WTC11 (cell line): ENCODE measurements at regions not wholly inside any gene's neighbourhood (a gene's known extent, or its start where the extent isn't known, plus 50 kb on each side); places are given as distances from the start of the nearest gene placed in this dataset.

Experiments
- ATAC-seq: fragments of 200-7000 bp; cut with Tn5 transposase; 2 replicates; pipeline ENCODE4 v1.10.0; 2021; ENCODE audit warnings: mild to moderate bottlenecking, moderate library complexity
- CTCF ChIA-PET: fragments of 300-600 bp; sonication (Branson Sonifier 250); formaldehyde crosslinking; loops from one replicate; lab custom pipeline; 2021; ENCODE audit warnings: antibody characterized with exemption; lab: Charles Lee
- POLR2A ChIA-PET: fragments of 350-600 bp; sonication (Branson Sonifier 250); formaldehyde crosslinking; loops from one replicate; lab custom pipeline; 2021; ENCODE audit warnings: antibody characterized with exemption; lab: Charles Lee
- DNase-seq: peaks from one replicate; pipeline ENCODE4 v3.0.0; 2021; ENCODE audit warnings: low spot score
- H3K27ac Mint-ChIP-seq: 2 replicates; pipeline ENCODE4 v1.8.0; 2021; ENCODE audit warnings: mixed read lengths
- H3K27me3 Mint-ChIP-seq: 2 replicates; pipeline ENCODE4 v1.8.0; 2021; ENCODE audit warnings: low read depth, mild to moderate bottlenecking, moderate library complexity, mixed read lengths
- H3K36me3 Mint-ChIP-seq: 2 replicates; pipeline ENCODE4 v1.8.0; 2021; ENCODE audit warnings: mixed read lengths
- H3K4me1 Mint-ChIP-seq: 2 replicates; pipeline ENCODE4 v1.8.0; 2022; ENCODE audit warnings: mixed read lengths
- H3K4me3 Mint-ChIP-seq: 2 replicates; pipeline ENCODE4 v1.8.0; 2021; ENCODE audit warnings: mild to moderate bottlenecking, moderate library complexity, mixed read lengths
- H3K9me3 Mint-ChIP-seq: 2 replicates; pipeline ENCODE4 v1.8.0; 2021; ENCODE audit warnings: mixed read lengths
- AR ChIP-seq: fragments of 250-450 bp; sonication (Bioruptor Pico); IDR thresholded peaks from 2 replicates; pipeline ENCODE4 v1.9.0; 2021; ENCODE audit warnings: mild to moderate bottlenecking
- ATF1 ChIP-seq: sonication (generic); formaldehyde crosslinking; IDR thresholded peaks from 2 replicates; pipeline ENCODE4 v1.8.1; 2023; ENCODE audit warnings: mild to moderate bottlenecking, moderate library complexity, missing genetic modification reagents
- CDX4 ChIP-seq: fragments of 250-450 bp; sonication (Bioruptor Pico); IDR thresholded peaks from 2 replicates; pipeline ENCODE4 v1.9.0; 2021; ENCODE audit warnings: moderate library complexity, mild to moderate bottlenecking, inconsistent platforms, borderline replicate concordance
- GRHL2 ChIP-seq: fragments of 250-450 bp; sonication (Bioruptor Pico); IDR thresholded peaks from 2 replicates; pipeline ENCODE4 v1.8.0; 2022; ENCODE audit warnings: mild to moderate bottlenecking, moderate library complexity; ENCODE audit not compliant: insufficient replicate concordance, severe bottlenecking
- GTF2I ChIP-seq: fragments of 250-450 bp; sonication (Bioruptor Pico); conservative IDR thresholded peaks from 2 replicates; pipeline ENCODE4 v1.4.0; 2021; ENCODE audit warnings: mild to moderate bottlenecking
- IRF2 ChIP-seq: sonication (generic); formaldehyde crosslinking; IDR thresholded peaks from 2 replicates; pipeline ENCODE4 v1.8.0; 2022; ENCODE audit warnings: low read depth, missing genetic modification reagents, borderline replicate concordance
- JAZF1 ChIP-seq: fragments of 250-450 bp; sonication (Bioruptor Pico); IDR thresholded peaks from 2 replicates; pipeline ENCODE4 v1.9.0; 2021; ENCODE audit warnings: moderate library complexity, mild to moderate bottlenecking, inconsistent platforms
- KAT7 ChIP-seq: sonication (generic); formaldehyde crosslinking; IDR thresholded peaks from 2 replicates; pipeline ENCODE4 v1.8.1; 2023; ENCODE audit warnings: missing genetic modification reagents, mild to moderate bottlenecking, borderline replicate concordance
- MLX ChIP-seq: sonication (generic); formaldehyde crosslinking; IDR thresholded peaks from 2 replicates; pipeline ENCODE4 v1.8.1; 2023; ENCODE audit warnings: mild to moderate bottlenecking, missing genetic modification reagents, moderate library complexity
- NFYB ChIP-seq: sonication (generic); formaldehyde crosslinking; conservative IDR thresholded peaks from 2 replicates; pipeline ENCODE4 v1.8.0; 2022; ENCODE audit warnings: low read depth, missing genetic modification reagents
- NR3C1 ChIP-seq: sonication (generic); formaldehyde crosslinking; conservative IDR thresholded peaks from 2 replicates; pipeline ENCODE4 v1.8.1; 2023; ENCODE audit warnings: low read depth, mild to moderate bottlenecking, missing genetic modification reagents
- RELA ChIP-seq: sonication (generic); formaldehyde crosslinking; IDR thresholded peaks from 2 replicates; pipeline ENCODE4 v1.8.1; 2022; ENCODE audit warnings: missing genetic modification reagents, mild to moderate bottlenecking, borderline replicate concordance
- SMAD4 ChIP-seq: sonication (generic); formaldehyde crosslinking; IDR thresholded peaks from 2 replicates; pipeline ENCODE4 v1.8.0; 2022; ENCODE audit warnings: mild to moderate bottlenecking, missing genetic modification reagents
- STAT6 ChIP-seq: sonication (generic); formaldehyde crosslinking; conservative IDR thresholded peaks from 2 replicates; pipeline ENCODE4 v1.8.1; 2023; ENCODE audit warnings: mild to moderate bottlenecking, low read depth, missing genetic modification reagents, moderate library complexity
- TEAD1 ChIP-seq: sonication (generic); formaldehyde crosslinking; IDR thresholded peaks from 2 replicates; pipeline ENCODE4 v1.8.0; 2022; ENCODE audit warnings: mild to moderate bottlenecking, missing genetic modification reagents
- ZNF138 ChIP-seq: sonication (generic); formaldehyde crosslinking; conservative IDR thresholded peaks from 2 replicates; pipeline ENCODE4 v1.8.1; 2022; ENCODE audit warnings: mild to moderate bottlenecking, moderate library complexity, missing genetic modification reagents
- ZNF263 ChIP-seq: sonication (generic); formaldehyde crosslinking; IDR thresholded peaks from 2 replicates; pipeline ENCODE4 v1.8.1; 2022; ENCODE audit warnings: low read depth, mild to moderate bottlenecking, moderate library complexity, missing genetic modification reagents
- ZNF416 ChIP-seq: fragments of 250-450 bp; sonication (Bioruptor Pico); IDR thresholded peaks from 2 replicates; pipeline ENCODE4 v1.9.0; 2021; ENCODE audit warnings: mild to moderate bottlenecking, inconsistent platforms
- TF ChIP-seq, protein P1 (sequence below): sonication (generic); formaldehyde crosslinking; IDR thresholded peaks from 2 replicates; pipeline ENCODE4 v1.8.0; 2022; ENCODE audit warnings: mild to moderate bottlenecking, missing genetic modification reagents
- TF ChIP-seq, protein P2 (sequence below): fragments of 250-450 bp; sonication (Bioruptor Pico); conservative IDR thresholded peaks from 2 replicates; pipeline ENCODE4 v1.9.0; 2021; ENCODE audit warnings: mild to moderate bottlenecking

GRCh38 chr5:33232731-33233505 lies 207.8 kb upstream of the TARS1 start (continued):
- TF ChIP-seq AR (CRISPR knock-in tag): no peak

DNA sequence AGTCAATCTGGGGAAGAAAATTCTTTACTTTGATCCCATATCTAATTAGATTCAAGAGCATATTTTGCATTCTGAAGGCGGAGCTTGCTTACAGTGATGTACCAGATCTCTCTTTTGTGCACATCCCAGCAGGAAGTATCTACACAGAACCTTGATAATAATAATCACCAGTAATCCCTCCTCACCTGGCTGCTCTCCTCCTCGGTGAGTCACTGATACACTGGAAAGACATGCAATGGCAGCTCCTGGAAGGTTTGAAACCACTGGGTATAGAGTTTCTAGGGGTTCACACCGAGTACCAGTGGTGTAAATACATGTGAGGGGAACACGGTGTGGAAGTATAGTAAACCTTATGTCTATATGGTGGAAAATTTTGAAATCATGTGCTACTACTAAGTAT lies 205.5 kb upstream of the TARS1 start:
- POLR2A ChIA-PET: no interaction called here
- H3K27me3 Mint-ChIP-seq: no peaks in the 10 kb centered on the region
- no peaks in the 10 kb centered on the region for H3K36me3 Mint-ChIP-seq
- no peaks in the 10 kb centered on the region for H3K9me3 Mint-ChIP-seq
- CTCF ChIA-PET: interaction anchor here (1.2 kb wide), 1 partner anchor 69 kb away, joined by 4 read pairs; no protein-coding TSS in a partner anchor
- no peak overlapping the region for H3K4me3 Mint-ChIP-seq
- H3K4me1 Mint-ChIP-seq: no peaks in the 10 kb centered on the region
- no peak overlapping the region for H3K27ac Mint-ChIP-seq
- ATAC-seq (no peak), DNase-seq (no peak)
- TF ChIP-seq MLX: no peak
- TF ChIP-seq IRF2: no peak
- TF ChIP-seq AR (CRISPR knock-in tag): no peak
- TF ChIP-seq ATF1 (CRISPR knock-in tag): no peak
- TF ChIP-seq, protein P1, sequence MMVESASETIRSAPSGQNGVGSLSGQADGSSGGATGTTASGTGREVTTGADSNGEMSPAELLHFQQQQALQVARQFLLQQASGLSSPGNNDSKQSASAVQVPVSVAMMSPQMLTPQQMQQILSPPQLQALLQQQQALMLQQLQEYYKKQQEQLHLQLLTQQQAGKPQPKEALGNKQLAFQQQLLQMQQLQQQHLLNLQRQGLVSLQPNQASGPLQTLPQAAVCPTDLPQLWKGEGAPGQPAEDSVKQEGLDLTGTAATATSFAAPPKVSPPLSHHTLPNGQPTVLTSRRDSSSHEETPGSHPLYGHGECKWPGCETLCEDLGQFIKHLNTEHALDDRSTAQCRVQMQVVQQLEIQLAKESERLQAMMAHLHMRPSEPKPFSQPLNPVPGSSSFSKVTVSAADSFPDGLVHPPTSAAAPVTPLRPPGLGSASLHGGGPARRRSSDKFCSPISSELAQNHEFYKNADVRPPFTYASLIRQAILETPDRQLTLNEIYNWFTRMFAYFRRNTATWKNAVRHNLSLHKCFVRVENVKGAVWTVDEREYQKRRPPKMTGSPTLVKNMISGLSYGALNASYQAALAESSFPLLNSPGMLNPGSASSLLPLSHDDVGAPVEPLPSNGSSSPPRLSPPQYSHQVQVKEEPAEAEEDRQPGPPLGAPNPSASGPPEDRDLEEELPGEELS (CRISPR knock-in tag): no peak
- TF ChIP-seq CDX4: no peak
- TF ChIP-seq SMAD4 (CRISPR knock-in tag): no peak
- TF ChIP-seq RELA (CRISPR knock-in tag): no peak
- no peak for TF ChIP-seq GRHL2 (CRISPR knock-in tag)
- TF ChIP-seq, protein P2, sequence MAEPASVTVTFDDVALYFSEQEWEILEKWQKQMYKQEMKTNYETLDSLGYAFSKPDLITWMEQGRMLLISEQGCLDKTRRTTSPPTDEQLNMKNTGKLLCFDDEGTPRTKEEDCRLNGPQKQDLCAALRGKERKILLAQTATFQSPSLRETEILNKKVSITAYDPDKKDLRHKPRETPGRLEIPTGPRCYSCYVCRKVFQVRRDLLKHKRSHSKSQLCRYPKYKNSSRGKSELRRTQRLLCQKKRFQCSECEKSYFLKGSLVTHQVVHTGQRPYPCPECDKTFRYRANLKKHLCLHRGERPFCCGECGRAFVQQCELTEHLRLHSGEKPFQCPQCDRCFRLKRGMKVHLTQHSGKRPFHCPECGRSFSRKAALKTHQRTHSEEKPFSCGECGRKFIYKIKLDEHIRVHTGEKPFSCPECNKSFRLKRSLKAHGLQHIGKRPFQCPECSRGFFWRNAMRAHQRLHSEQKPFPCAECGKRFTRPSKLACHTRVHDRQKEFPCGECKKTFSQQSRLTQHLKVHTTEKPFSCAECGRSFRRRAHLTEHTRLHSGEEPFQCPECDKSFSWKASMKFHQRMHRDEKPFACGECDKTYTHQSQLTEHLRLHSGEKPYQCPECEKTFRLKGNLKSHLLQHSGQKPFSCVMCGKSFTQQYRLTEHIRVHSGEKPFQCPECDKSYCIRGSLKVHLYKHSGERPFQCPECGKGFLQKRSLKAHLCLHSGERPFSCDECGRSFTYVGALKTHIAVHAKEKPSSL (CRISPR knock-in tag): no peak
- TF ChIP-seq STAT6 (CRISPR knock-in tag): no peak
- TF ChIP-seq NR3C1: no peak
- TF ChIP-seq KAT7 (CRISPR knock-in tag): no peak
- TF ChIP-seq TEAD1 (CRISPR knock-in tag): no peak
- TF ChIP-seq ZNF138: no peak
- TF ChIP-seq ZNF263 (CRISPR knock-in tag): no peak
- TF ChIP-seq JAZF1: no peak
- TF ChIP-seq ZNF416 (CRISPR knock-in tag): no peak
- no peak for TF ChIP-seq GTF2I (CRISPR knock-in tag)
- TF ChIP-seq NFYB (CRISPR knock-in tag): no peak
